ENCODE measurements at regions not wholly inside any gene's neighbourhood (a gene's known extent, or its start where the extent isn't known, plus 50 kb on each side); places are given as distances from the start of the nearest gene placed in this dataset.

DNA sequence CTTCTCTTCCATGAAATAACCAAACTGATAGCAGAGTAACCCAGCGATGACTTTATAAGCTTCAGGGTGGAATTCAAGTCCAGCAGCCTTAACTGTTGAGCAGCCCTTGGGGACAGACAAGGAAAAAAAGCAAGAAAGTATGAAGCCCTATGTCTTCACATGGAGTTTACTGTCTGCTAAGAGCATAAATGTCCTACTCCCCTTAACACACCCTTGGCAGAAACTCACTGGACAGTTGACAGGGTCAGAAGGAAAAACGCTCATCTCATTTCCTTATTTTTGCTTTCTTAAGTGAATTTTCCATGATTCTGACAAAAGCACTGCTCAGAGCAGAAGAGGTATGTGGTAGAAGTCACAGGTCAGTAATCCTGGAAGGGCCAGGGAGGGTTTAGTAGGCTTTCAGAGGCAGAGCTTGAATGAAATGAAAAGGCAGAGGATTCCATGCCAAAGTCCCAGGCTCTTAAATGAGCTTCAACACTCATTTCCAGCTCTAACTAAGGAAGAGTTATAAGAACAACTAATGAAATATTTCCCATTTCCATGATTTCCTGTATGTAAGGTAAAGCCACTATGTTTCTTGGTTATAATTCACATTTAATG lies 683.3 kb upstream of the KLHL29 start:
- no peak for DNase-seq

DNA sequence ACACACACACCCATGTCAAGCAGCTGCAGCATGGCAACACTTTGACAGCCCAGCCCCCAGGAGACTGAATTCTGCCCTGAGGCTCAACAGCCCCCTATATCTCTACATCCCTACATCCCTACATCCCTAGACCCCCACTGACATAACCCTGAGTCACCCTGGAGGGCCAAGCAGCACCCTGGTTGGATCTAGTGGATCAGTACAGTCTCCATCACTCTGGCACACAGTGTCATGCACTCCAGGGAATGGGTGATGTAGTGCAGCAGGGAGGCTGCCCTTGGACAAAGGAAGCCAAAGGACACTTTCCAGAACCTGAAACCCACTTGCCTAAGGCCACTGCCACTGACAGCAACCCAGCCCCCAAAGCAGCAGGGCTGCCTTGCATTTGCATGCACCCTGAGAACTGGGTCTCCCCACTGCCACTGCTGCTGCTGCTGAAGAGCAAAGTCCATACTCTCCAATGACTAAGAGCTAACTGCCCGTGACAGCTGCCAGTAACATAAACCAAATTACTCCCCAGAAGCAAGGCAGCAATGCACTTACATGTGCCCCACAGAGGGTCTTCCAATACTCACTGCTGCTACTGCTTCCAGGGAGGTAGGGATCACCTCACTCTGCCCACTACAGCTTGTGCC lies 681.6 kb upstream of the KLHL29 start:
- DNase-seq = no peak

DNA sequence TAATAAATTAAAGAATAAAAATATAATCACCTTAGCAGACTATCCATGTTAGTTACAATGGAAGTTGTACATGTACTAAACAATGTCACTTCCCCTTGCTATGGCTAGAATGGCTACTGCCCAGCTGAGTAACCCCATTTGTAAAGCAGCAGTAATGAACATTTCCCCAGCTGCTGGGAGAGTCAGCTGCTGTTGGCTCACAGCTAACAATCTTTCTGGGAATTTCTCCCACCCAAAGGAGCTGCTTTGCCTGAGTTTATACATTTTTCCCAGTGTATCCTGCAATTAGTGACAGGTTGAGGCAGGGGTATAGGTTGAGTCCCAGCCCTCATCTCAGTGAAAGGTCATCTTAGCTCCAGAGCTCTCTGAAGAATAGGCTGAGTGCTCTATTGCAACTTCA lies 665.6 kb upstream of the KLHL29 start:
- DNase-seq = no peak

DNA sequence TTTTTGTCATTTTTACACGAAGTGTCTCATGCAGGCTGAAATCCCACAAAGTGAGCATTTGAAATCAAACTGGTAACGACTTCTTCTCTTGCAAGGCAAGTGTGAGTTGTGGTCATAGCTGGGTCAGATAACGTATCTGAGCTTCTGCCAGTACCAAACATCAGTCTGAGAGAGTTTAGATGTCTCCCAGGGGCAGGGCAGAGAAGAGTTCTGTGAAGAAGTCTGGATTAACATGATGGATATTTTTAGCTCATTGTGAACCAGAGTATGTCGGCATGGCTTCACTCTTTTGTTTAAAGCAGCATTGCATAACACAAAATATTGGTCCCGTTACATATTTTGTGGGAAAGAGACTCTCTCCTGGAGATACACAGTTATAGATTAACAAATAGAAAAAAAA lies 655.5 kb upstream of the KLHL29 start:
- no peak for DNase-seq

DNA sequence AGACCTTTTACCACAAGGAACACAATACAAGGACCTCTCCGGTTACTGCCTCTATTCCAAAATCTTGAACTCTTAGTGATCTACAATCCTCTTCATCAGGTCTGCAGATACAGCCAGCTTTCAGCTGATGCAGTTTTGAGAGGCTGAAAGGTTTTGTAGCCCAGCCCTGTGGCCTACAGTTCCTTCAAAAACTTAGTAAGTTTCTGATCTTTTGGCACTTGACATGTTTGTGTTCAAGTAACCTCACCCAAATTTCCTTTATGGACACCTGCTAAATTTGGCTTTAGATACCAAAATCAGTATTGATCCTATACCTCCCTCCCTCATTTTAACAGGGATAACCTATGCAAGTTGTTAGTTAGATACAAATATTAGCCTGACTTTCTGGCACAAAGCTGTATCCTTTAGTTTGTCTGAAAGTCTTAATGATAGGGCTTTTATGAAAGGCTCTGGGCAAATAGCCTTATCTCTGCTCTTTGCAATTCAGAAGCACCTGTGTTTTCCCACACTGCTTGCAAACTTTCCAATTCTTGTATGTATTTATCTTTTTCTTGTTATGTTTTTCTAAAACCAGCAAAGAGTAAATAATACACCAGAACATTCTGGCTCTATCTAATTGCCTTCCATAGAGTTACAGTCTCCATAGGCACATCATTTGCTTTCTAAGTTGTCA lies 650.5 kb upstream of the KLHL29 start:
- no peak for DNase-seq

DNA sequence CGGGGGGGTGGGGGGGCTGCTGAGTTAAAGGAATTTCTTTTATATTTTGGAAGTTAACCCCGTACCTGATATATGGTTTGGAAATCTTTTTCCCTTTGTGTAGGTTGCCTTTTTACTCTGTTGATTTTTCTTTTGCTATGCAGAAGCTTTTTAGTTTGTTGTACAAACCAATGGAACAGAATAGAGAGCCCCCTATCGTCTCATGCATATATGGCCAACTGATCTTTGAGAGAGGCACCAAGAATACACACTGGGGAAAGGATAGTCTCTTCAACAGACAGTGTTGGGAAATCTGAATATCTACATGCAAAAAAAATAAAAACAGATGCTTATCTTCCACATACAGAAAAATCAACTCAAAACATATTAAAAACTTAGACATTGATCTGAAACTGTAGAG lies 647.8 kb upstream of the KLHL29 start:
- DNase-seq = no peak

DNA sequence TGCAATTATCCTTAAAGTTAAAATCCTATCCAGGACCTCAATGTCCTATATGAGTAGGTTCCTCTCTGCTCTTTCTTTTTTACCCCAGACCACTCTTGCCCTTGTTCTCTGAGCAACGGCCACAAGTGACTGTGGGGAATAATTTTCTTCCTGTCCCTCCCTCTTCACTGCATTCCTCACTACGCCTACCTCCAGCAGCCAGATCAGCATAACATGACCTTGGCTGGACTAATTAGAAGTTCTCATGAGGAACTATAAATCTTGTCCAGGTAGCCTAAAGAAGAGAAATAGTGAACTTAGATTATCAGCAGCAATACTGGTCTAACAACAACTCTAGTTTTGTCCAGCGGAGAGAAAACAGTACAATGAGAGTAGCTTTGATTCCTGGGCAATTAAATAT lies 643.8 kb upstream of the KLHL29 start:
- DNase-seq = no peak

DNA sequence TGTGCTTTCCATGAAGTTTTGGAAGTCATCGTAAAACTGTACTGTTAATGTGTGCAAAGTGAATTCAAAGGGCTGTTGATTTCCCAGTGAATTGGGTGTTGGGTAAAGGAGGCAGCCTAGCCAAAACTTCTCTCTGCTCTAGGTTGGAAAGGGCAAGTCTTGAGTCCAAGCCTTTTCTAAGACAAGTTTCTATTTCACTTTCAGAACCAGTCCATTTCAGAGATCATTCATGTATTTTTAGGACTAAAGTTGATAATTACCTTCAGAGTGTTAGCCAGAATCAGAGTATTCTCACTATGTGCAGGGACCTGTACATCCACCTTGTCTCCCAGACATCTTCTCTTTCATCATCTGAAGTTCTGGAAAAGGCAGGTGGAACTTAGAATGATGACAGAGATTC lies 636.1 kb upstream of the KLHL29 start:
- no peak for DNase-seq

DNA sequence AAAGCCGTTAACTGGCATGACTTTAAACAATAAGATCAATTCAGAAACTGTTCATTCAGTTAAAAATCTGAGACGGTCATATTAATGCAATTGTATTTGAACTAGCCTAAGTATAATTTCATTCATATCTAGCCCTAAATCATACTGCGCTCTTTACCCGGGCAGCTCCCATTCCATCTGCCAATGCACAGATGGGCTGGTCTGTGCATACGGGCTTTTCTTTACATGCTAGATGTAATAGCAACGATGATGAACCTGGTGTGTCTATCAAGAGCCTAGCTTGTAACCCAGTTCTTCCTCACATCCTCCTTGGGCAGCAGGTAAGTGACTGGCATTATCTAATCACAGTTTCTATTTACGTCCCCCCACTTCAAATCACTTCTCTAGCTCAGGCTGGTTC lies 631.5 kb upstream of the KLHL29 start:
- no peak for DNase-seq

DNA sequence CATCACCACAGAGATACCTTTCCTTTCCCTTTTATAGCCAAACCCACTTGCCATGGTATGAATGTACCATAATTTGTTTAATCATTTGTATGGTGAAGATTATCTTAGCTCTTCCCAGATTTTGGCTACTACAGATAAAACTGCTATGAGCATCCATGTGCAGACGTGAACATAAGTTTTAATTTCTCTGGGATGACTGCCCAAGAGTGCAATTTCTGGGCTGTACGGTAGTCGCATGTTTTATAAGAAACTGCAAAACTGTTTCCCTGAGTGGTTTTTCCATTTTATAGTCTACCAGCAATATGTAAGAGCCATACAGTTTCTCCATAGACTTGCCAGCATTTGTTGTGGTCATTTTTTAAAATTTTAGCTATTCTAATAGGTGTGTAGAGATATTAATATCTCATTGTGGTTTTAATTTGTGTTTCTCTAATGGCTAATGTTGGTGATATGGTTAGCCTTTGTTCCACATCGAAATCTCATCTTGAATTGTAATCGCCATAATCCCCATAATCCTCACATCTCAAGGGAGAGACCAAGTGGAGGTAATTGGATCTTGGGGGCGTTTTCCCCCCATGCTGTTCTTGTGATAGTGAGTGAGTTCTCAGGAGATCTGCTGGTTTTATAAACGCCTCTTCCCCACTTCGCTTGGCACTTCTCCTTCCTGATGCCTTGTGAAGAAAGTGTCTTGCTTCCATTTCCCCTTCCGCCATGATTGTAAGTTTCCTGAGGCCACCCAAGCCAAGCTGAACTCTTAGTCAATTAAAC lies 628.5 kb upstream of the KLHL29 start:
- no peak for DNase-seq

DNA sequence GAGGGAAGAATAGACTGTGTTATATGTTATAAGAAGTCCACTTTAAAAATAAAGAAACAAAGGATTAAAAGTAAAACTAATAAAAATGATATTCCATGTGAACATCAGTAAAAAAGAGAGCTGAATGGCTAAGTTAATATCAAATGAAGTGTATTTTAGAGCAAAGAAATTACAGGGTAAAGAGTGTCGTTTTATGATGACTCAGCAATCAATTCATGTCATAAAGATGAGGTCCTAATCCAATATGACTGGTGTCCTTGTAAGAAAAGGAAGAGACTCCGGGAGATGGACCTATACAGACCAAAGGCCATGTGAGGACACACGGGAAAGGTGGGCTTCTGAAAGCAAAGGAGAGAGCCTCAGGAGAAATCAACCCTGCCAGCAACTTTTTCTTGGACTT lies 615.5 kb upstream of the KLHL29 start:
- no peak for DNase-seq

DNA sequence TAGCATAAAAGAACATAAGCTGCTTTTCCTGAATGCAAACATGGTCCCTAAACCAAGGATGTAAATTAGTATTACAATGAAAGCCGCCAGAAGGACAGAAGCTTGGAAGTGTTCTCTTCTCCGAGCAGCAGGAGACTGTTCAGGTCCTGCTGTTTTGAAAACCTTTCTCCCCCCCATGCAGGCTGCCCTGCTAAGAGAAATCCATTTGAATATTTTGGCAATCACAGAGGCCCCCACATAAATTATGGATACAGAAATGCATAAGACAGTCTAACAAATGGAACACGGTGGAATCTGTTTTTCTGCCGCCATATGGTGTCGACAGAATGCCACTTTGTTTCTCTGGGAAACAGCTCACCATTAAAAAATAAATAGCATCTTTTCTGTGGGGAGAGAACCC lies 600.4 kb upstream of the KLHL29 start:
- DNase-seq = no peak

DNA sequence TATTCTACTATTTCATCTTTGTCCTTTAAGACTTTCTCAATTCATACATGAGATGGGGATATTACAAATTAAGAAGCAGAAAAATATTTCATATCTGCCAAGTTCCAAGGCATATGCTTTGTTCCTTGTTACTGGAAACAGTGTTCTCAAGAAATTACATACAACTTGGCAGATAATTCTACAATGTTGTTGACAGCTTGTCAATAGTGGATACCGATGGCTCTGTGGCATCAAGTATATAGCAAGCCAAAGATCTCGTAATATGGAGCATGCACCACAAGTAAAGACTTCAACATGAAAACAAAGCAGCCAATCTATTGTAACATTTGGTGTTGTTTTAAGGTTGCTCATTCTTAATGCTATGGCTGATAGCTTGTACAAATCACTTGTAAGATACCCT lies 598.2 kb upstream of the KLHL29 start:
- DNase-seq = no peak

DNA sequence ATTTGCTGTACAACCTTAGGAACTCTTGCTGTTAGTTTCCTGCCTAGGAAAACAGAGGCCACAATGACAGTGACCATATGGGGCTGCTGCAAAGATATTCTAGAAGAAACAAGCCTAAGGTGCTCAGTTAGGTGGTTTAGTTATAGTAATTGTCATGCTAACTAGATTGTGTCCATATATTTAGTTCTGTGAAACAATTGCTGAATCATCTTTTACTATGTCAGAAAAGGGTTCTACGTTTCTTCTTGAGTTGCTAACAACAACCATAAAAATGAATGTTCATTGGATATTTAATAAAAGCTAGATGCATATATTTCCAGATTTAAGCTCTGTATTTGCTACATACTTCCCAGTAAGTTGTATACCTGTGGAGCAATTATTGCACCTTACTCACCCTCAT lies 597.2 kb upstream of the KLHL29 start:
- DNase-seq = no peak

DNA sequence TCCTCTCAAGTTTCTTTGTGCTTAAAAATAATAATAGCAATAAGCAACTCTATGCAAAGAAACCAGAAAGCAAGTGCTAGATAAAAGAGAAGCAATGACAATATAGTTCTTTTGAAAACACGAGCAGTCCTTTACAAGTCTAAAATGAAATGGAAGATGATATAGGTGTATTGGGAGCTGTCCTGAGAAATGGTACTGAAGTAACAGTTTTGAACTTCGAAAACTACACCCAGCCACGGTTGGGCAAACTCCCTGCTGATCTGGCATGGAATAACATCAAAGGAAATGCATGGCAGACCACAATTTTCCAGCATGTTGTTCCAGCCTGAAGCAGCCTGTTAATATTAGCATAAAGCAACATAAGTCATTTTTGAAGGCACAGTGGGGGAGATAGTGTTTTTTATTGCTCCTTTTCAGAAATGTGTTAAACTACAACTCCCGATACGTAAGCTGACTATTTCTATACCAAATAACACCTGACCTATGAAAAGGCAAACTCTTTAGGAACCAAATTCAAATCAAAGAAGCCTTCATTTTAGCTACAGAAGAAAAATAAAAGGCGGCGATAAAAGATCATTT lies 596.1 kb upstream of the KLHL29 start:
- DNase-seq = no peak

DNA sequence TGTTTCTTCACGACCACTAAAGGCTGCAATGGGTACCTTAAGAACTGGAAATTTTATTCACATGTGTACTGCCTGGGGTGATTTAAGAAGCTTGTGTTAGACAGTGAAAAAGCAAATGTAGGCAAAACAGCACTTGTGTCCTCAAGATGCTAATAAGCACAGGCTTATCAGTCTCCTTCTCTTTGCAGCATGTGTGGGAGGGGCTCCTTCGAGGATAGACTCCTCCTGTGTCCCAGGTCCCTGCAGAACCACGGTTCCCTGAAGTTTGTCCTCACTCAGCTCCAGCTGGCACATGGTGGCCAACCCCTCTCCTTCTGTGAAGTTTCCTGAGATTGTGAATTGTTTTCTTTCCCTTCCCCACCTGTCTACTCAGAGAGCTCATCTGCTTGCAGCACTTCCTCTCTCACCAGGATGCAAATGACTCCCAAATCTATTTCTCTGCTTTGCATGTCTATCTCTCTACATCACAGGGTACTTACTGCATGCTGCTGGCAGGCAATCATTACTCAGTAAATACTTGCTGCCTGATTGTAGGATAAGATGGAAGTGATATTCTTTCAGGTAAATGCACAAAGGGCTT lies 589.6 kb upstream of the KLHL29 start:
- DNase-seq = no peak

DNA sequence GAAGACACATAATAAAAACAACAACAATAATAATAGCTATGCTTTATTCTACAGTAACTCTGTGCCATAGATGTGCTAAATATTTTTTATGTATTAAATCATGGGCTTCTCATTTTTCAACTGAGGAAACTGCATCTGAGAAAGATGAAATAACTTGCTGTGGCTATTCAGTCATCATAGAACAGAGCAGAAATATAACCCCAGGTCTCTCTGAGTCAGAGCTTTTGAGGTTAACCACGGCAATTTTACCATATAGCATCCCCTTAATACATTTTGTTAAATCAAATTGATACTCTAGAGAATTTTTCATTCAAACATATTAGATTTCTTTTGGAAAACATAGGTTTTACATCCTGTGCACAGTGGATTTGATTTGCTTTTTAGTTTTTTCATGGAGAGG lies 586.6 kb upstream of the KLHL29 start:
- DNase-seq = no peak

DNA sequence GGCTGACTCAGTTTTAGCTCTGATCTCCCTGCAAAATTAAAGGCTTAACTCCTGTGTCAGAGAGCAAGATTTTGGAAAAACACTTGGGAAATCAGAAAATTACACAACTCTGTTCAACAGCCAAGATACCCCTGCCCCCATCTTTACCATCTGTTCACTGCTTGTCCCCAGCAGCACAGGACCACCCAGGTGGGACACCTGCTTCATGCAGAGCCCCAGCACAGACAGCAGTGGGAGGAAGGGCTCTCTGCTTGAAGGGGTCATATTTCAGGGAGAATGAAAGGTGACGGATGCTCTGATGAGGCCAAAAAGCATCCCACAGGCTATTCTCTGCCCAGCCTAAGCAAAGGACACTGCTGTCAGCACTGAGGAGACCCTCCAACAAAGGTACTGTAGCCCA lies 584.6 kb upstream of the KLHL29 start:
- DNase-seq = no peak

DNA sequence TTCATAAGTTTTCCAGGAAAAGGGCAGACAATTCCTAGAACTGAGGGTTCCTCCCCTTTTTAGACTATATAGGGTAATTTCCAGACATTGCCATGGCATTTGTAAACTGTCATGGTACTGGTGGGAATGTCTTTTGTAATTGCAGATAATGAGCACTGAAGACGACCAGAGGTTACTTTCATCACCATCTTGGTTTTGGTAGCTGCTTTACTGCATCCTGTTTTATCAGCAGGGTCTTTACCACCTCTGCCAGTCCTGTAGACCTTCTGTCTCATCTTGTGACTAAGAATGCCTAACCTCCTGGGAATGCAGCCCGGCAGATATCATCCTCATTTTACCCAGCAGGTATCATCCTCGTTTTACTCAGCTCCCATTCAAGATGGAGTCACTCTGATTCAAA lies 583.9 kb upstream of the KLHL29 start:
- no peak for DNase-seq

DNA sequence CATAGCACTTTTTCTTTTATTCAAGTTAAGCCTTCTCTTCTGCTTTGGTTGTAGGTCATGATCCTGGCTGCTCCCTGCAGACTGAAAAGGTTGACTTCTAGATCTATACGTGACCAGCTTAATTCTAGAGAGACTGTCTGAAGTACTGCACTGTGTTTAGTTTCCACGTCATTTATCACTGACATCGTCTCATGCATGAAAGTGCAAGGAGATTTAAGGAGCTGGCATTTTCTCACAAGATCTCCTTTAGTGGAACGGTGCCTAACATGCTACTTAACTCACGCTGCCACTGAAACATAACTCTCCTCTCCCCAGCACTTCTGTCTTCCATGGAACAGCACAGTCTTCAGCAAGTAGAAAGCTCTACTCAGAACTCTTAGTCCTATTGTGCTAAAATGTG lies 583.0 kb upstream of the KLHL29 start:
- DNase-seq = no peak

DNA sequence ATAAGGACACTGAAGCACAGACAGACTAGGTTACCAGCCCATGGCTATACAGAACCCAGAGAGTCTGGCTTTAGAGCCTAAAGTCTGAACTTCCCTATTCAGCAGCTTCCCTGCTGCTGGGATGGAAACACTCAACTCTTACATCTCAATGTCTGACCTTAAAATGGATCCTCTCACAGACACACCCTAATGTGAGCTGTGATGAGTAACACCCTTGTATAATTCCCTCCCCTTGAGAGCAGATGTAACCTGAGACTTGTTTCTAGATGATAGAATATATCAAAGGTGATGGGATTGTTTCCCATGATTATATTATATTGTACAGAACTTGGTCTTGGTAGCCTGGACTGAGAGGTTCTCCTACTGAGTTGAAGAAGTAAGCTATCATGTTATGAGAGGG lies 577.1 kb upstream of the KLHL29 start:
- DNase-seq = no peak

DNA sequence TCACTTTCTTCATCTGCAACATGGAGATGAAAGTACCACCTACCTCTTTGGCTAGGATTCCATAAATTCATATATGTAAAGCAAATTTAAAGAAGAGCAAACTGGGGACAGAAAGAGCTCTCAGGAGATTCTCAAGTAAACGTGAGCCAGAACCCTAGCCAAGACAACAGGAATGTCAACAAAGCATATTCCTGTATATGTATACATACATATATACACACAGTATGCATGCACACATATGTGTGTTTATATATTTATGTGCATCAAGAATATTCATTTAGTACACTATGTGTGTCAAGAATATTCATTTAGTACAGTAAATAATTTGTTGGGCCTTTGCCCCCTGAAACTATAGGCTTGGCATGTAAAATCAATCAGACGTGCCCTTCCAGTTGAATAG lies 574.4 kb upstream of the KLHL29 start:
- DNase-seq = no peak

DNA sequence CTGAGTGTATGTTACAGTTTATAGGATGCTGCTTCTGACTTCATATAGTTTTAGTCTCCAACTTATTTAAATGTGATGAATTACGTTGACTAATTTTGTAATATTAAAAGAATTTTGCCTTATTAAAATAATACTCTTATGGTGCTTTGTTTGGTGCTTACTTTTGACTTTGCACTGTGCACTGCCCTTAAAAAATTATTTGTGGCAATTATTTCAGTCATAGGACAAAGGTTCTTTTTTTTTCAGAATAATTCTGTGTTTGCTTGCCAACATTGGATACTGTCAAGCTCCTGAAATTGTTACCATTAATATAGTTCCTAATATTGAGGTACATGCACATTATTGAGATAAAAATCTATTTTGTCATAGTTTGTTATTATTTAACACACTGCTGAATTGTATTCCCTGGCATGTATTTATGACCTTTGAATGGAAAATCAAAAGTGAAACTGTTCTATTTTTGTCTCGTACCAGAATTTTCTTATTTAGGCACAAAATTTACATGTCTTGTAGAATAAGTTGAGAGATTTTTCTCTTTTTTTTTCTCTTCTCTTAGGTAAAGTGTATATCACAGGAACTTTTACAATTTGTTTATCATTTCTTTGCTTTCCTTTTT lies 572.8 kb upstream of the KLHL29 start:
- no peak for DNase-seq
